Naive thymus-derived CD4-positive, alpha-beta T cell (primary cell): ENCODE measurements at regions not wholly inside any gene's neighbourhood (a gene's known extent, or its start where the extent isn't known, plus 50 kb on each side); places are given as distances from the start of the nearest gene placed in this dataset.
"Not testable (repeated sequence)": the region's sequence is repeated elsewhere in the genome, so short reads cannot be mapped to it uniquely, and the experiment has no call there.

Experiments
- ATAC-seq: fragments of 150-1000 bp; cut with Tn5 transposase; 2 replicates; pipeline ENCODE4 v1.10.0; 2021; ENCODE audit warnings: mild to moderate bottlenecking, moderate library complexity
- CTCF ChIA-PET: fragments of 350-600 bp; sonication (Branson Sonifier 250); formaldehyde crosslinking; loops from one replicate; lab custom pipeline; 2021; ENCODE audit warnings: antibody characterized with exemption; lab: Charles Lee
- POLR2A ChIA-PET: fragments of 350-600 bp; sonication (Branson Sonifier 250); formaldehyde crosslinking; loops from one replicate; lab custom pipeline; 2021; ENCODE audit warnings: antibody characterized with exemption, inconsistent platforms; lab: Charles Lee
- DNase-seq, 9 donors: peaks; one replicate each; pipeline versions ENCODE4 v3.0.0 to v3.0.0-alpha.2; 2020 to 2022; ENCODE audit warnings: mixed read lengths in 1 of 9
- H3K27ac ChIP-seq: one replicate; pipeline ENCODE4 v1.7.0; 2013; ENCODE audit warnings: mild to moderate bottlenecking, low read depth, low read length, moderate library complexity
- H3K27me3 ChIP-seq, 2 donors: one replicate each; pipeline ENCODE4 v1.7.0; 2013; ENCODE audit warnings: low read length in 2 of 2, mild to moderate bottlenecking in 2 of 2, moderate library complexity in 2 of 2; ENCODE audit not compliant: control insufficient read depth in 2 of 2, insufficient read depth in 2 of 2
- H3K36me3 ChIP-seq, 3 experiments: 1 replicate in 2 of 3; 2 replicates in 1 of 3; pipeline ENCODE4 v1.7.0; 2013; ENCODE audit warnings: low read length in 3 of 3, mild to moderate bottlenecking in 3 of 3, moderate library complexity in 1 of 3; ENCODE audit not compliant: insufficient read depth in 3 of 3, control insufficient read depth in 2 of 3
- H3K4me1 ChIP-seq, 2 donors: one replicate each; pipeline ENCODE4 v1.7.0; 2013; ENCODE audit warnings: low read length in 2 of 2, mild to moderate bottlenecking in 2 of 2, moderate library complexity in 1 of 2; ENCODE audit not compliant: control insufficient read depth in 2 of 2, insufficient read depth in 2 of 2
- H3K4me3 ChIP-seq: 2 replicates; pipeline ENCODE4 v1.7.0; 2013; ENCODE audit warnings: mild to moderate bottlenecking, low read length
- H3K9me3 ChIP-seq, 3 experiments: 1 replicate in 2 of 3; 2 replicates in 1 of 3; pipeline ENCODE4 v1.7.0; 2013; ENCODE audit warnings: low read length in 3 of 3; ENCODE audit not compliant: control insufficient read depth in 2 of 3
- H3K27ac Mint-ChIP-seq, 9 donors: one replicate each; pipeline ENCODE4 v1.8.0; 2020 to 2022; ENCODE audit warnings: mixed read lengths in 9 of 9, mild to moderate bottlenecking in 8 of 9, moderate library complexity in 5 of 9, inconsistent platforms in 2 of 9
- H3K27me3 Mint-ChIP-seq, 5 donors: one replicate each; pipeline ENCODE4 v1.8.0; 2021 to 2022; ENCODE audit warnings: mixed read lengths in 5 of 5, mild to moderate bottlenecking in 1 of 5
- H3K36me3 Mint-ChIP-seq, 5 donors: one replicate each; pipeline ENCODE4 v1.8.0; 2020 to 2022; ENCODE audit warnings: mixed read lengths in 5 of 5, mild to moderate bottlenecking in 3 of 5, inconsistent platforms in 1 of 5
- H3K4me1 Mint-ChIP-seq, 7 donors: one replicate each; pipeline ENCODE4 v1.8.0; 2020 to 2022; ENCODE audit warnings: mixed read lengths in 7 of 7, mild to moderate bottlenecking in 3 of 7, inconsistent platforms in 1 of 7
- H3K4me3 Mint-ChIP-seq, 10 donors: one replicate each; pipeline ENCODE4 v1.8.0; 2020 to 2022; ENCODE audit warnings: mild to moderate bottlenecking in 10 of 10, mixed read lengths in 10 of 10, moderate library complexity in 6 of 10, inconsistent platforms in 2 of 10
- H3K9me3 Mint-ChIP-seq, 11 donors: one replicate each; pipeline ENCODE4 v1.8.0; 2020 to 2022; ENCODE audit warnings: mixed read lengths in 11 of 11, mild to moderate bottlenecking in 4 of 11, inconsistent platforms in 1 of 11, moderate library complexity in 1 of 11
- intact Hi-C, 2 donors: fragments of 100-400 bp; cut with micrococcal nuclease; formaldehyde crosslinking; loops; one replicate each; pipeline ENCODE4 v1.15.1; 2023

DNA sequence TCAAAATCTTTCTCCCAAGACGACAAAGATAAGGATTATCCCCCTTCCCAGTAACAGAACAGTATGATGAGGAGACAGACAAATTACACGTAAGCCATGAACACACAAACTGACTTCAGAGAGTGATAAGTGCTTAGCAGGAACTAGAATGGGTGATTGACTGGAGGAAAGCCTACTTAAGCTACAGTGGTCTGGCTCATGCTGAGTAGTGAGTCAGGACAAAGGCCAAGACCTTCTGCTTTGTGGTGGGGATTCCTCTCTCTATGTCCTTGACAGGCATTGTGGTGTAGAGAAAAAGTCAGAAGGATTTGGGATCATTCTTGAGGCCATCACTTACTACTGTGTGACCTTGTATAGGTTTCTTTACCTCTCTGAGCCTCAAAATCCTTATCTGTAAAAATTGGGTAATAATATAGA, 381.9 kb upstream of the CCL2 start:
- ATAC-seq (no peak), DNase-seq (no peak)
- Mint-ChIP-seq H3K4me3 (no peak overlapping the region), H3K4me1 (no peaks in the 10 kb centered on the region), H3K27me3 (peaks cover 2 to 54% (median 30%) of the 10 kb centered on the region in 5 donors), H3K27ac (no peak overlapping the region), H3K36me3 (peaks cover 0 to 1% (median 0%) of the 10 kb centered on the region in 5 donors), H3K9me3 (peaks cover 0 to 5% (median 1%) of the 10 kb centered on the region in 11 donors)
- intact Hi-C loops: no loop called here
- H3K9me3 ChIP-seq: no peaks in the 10 kb centered on the region
- ChIA-PET POLR2A (no interaction called here), CTCF (no interaction called here)
- no peaks in the 10 kb centered on the region for H3K27me3 ChIP-seq
- no peaks in the 10 kb centered on the region for H3K36me3 ChIP-seq
- H3K4me1 ChIP-seq: no peaks in the 10 kb centered on the region
- H3K4me3 ChIP-seq: no peak overlapping the region
- no peak overlapping the region for H3K27ac ChIP-seq

DNA sequence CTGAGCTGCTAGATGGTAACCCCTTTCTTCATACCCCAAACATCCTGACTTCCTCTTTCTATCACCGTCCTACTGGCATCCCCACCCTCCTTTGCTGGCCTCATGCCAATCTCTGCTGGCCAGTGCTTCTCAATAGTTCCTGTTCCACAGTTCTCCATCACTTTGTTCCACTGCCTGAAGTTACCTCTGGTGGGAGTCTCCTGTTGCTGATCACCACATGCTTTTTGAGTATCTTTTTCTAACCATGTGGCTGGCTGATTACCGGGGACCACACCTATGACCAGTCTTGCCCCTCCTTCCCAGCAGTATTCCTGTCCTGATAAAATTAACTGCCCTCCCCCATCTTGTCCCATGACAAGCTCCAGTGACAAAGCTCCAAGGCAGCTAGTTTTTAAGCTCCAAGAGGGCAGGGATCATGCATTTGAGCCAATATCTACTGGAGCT, 380.4 kb upstream of the CCL2 start:
- no peaks in the 10 kb centered on the region for H3K27me3 ChIP-seq
- Mint-ChIP-seq H3K4me1 (no peaks in the 10 kb centered on the region), H3K36me3 (peaks cover 0 to 5% (median 0%) of the 10 kb centered on the region in 5 donors), H3K4me3 (no peak overlapping the region), H3K9me3 (peaks cover 0 to 5% (median 3%) of the 10 kb centered on the region in 11 donors), H3K27ac (no peak overlapping the region), H3K27me3 (peaks cover 2 to 60% (median 30%) of the 10 kb centered on the region in 5 donors)
- ChIA-PET POLR2A (no interaction called here), CTCF (no interaction called here)
- H3K9me3 ChIP-seq: no peaks in the 10 kb centered on the region
- DNase-seq (no peak), ATAC-seq (no peak)
- H3K27ac ChIP-seq: no peak overlapping the region
- H3K4me1 ChIP-seq: no peaks in the 10 kb centered on the region
- intact Hi-C loops: no loop called here
- H3K36me3 ChIP-seq: no peaks in the 10 kb centered on the region
- H3K4me3 ChIP-seq: no peak overlapping the region

GRCh38 chr17:33875973-33876372, 379.1 kb upstream of the CCL2 start:
- no peak for ATAC-seq
- H3K4me1 Mint-ChIP-seq: no peaks in the 10 kb centered on the region
- H3K4me3 ChIP-seq: no peak overlapping the region
- CTCF ChIA-PET: no interaction called here
- DNase-seq: no peak
- POLR2A ChIA-PET: no interaction called here
- peaks cover 0 to 6% (median 3%) of the 10 kb centered on the region in 11 donors for H3K9me3 Mint-ChIP-seq
- H3K27me3 Mint-ChIP-seq: peaks cover 2 to 56% (median 30%) of the 10 kb centered on the region in 5 donors
- no peak overlapping the region for H3K27ac Mint-ChIP-seq
- intact Hi-C loops: no loop called here
- H3K27ac ChIP-seq: no peak overlapping the region
- H3K4me1 ChIP-seq: no peaks in the 10 kb centered on the region
- no peaks in the 10 kb centered on the region for H3K27me3 ChIP-seq
- no peaks in the 10 kb centered on the region for H3K9me3 ChIP-seq
- peaks cover 0 to 5% (median 0%) of the 10 kb centered on the region in 5 donors for H3K36me3 Mint-ChIP-seq
- no peak overlapping the region for H3K4me3 Mint-ChIP-seq
- H3K36me3 ChIP-seq: no peaks in the 10 kb centered on the region

DNA sequence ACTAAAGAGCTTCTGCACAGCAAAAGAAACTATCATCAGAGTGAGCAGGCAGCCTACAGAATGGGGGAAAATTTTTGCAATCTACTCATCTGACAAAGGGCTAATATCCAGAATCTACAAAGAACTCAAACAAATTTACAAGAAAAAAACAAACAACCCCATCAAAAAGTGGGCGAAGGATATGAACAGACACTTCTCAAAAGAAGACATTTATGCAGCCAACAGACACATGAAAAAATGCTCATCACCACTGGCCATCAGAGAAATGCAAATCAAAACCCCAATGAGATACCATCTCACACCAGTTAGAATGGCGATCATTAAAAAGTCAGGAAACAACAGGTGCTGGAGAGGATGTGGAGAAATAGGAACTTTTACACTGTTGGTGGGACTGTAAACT, 372.8 kb upstream of the CCL2 start:
- H3K4me1 ChIP-seq, H3K27ac ChIP-seq, H3K36me3 ChIP-seq, H3K4me1 Mint-ChIP-seq, H3K9me3 ChIP-seq, DNase-seq, H3K27ac Mint-ChIP-seq, CTCF ChIA-PET, intact Hi-C loops, H3K36me3 Mint-ChIP-seq, POLR2A ChIA-PET, H3K4me3 Mint-ChIP-seq, H3K27me3 ChIP-seq, ATAC-seq, H3K4me3 ChIP-seq: not testable (repeated sequence)
- H3K9me3 Mint-ChIP-seq: peaks cover 0 to 15% (median 3%) of the 10 kb centered on the region in 11 donors
- peaks cover 3 to 20% (median 9%) of the 10 kb centered on the region in 5 donors for H3K27me3 Mint-ChIP-seq

DNA sequence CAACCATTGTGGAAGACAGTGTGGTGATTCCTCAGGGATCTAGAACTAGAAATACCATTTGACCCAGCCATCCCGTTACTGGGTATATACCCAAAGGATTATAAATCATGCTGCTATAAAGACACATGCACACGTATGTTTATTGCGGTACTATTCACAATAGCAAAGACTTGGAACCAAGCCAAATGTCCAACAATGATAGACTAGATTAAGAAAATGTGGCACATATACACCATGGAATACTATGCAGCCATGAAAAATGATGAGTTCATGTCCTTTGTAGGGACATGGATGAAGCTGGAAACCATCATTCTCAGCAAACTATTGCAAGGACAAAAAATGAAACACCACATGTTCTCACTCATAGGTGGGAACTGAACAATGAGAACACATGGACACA, 372.4 kb upstream of the CCL2 start:
- H3K4me3 Mint-ChIP-seq, CTCF ChIA-PET, H3K4me1 Mint-ChIP-seq, intact Hi-C loops, H3K36me3 Mint-ChIP-seq, H3K9me3 ChIP-seq, H3K27ac Mint-ChIP-seq, H3K4me1 ChIP-seq, H3K36me3 ChIP-seq, H3K27me3 ChIP-seq, H3K4me3 ChIP-seq, DNase-seq, POLR2A ChIA-PET, ATAC-seq, H3K27ac ChIP-seq: not testable (repeated sequence)
- peaks cover 4 to 19% (median 12%) of the 10 kb centered on the region in 5 donors for H3K27me3 Mint-ChIP-seq
- H3K9me3 Mint-ChIP-seq: peaks cover 0 to 15% (median 3%) of the 10 kb centered on the region in 11 donors

DNA sequence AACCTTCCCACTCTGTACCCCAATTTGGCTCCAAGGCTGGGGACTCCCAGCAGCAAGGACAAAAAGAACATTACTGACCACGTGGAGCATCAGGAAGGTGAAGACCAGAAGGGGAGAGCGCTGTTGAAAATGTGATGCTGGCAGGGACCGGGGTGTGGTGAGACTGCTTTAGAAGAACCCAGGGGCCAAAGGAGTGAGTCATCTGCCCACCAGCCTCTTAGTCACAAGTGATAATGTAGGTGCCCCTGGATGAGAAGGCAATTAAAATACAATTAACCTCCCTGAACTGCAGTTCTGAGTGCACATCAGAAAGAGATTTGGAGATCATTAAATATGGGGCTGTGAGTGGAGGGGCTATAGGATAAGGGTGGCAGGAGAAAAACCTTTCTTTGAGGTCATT, 366.6 kb upstream of the CCL2 start:
- Histone ChIP-seq H3K4me1 (no peaks in the 10 kb centered on the region), H3K4me3 (no peak overlapping the region), H3K9me3 (no peaks in the 10 kb centered on the region), H3K36me3 (no peaks in the 10 kb centered on the region), H3K27me3 (no peaks in the 10 kb centered on the region), H3K27ac (no peak overlapping the region)
- ATAC-seq (no peak), DNase-seq (no peak)
- H3K27me3 Mint-ChIP-seq: peaks cover 4 to 22% (median 11%) of the 10 kb centered on the region in 5 donors
- ChIA-PET CTCF (no interaction called here), POLR2A (no interaction called here)
- H3K27ac Mint-ChIP-seq: no peak overlapping the region
- intact Hi-C loops: no loop called here
- H3K4me1 Mint-ChIP-seq: peaks cover 0 to 2% (median 0%) of the 10 kb centered on the region in 7 donors
- no peak overlapping the region for H3K4me3 Mint-ChIP-seq
- H3K36me3 Mint-ChIP-seq: no peaks in the 10 kb centered on the region
- peaks cover 0 to 8% (median 0%) of the 10 kb centered on the region in 11 donors for H3K9me3 Mint-ChIP-seq

GRCh38 chr17:33889040-33889439, 366.0 kb upstream of the CCL2 start:
- Histone ChIP-seq H3K4me1 (no peaks in the 10 kb centered on the region), H3K36me3 (no peaks in the 10 kb centered on the region), H3K9me3 (no peaks in the 10 kb centered on the region), H3K4me3 (no peak overlapping the region), H3K27ac (no peak overlapping the region), H3K27me3 (no peaks in the 10 kb centered on the region)
- ChIA-PET POLR2A (no interaction called here), CTCF (no interaction called here)
- intact Hi-C loops: no loop called here
- peaks cover 0 to 3% (median 0%) of the 10 kb centered on the region in 11 donors for H3K9me3 Mint-ChIP-seq
- DNase-seq (no peak), ATAC-seq (no peak)
- no peaks in the 10 kb centered on the region for H3K36me3 Mint-ChIP-seq
- H3K4me1 Mint-ChIP-seq: peaks cover 0 to 2% (median 0%) of the 10 kb centered on the region in 7 donors
- no peak overlapping the region for H3K27ac Mint-ChIP-seq
- H3K4me3 Mint-ChIP-seq: no peak overlapping the region
- peaks cover 4 to 22% (median 11%) of the 10 kb centered on the region in 5 donors for H3K27me3 Mint-ChIP-seq
